ENCODE measurements at regions not wholly inside any gene's neighbourhood (a gene's known extent, or its start where the extent isn't known, plus 50 kb on each side); places are given as distances from the start of the nearest gene placed in this dataset.
"Not testable (repeated sequence)": the region's sequence is repeated elsewhere in the genome, so short reads cannot be mapped to it uniquely, and the experiment has no call there.

DNA sequence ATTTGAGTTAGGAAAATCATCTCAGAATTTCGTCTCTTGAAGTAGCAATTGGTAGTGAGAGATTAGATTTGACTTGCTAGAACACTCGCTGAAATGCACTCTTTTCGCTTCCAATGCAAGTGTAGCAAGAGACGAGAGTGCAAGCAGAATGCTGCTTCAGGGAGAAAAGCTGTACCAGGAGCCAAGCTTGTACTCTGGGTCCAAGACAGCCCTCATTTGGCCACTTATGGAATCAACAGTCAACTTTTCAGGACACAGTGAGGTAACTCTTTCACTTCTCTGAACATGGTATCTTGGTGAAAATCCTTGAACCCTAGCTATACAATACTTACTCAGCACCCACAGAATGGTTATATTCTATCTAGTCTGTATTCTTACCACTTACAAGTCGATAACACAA lies 107.6 kb upstream of the TERB2 start:
- TF ChIP-seq, protein P1, sequence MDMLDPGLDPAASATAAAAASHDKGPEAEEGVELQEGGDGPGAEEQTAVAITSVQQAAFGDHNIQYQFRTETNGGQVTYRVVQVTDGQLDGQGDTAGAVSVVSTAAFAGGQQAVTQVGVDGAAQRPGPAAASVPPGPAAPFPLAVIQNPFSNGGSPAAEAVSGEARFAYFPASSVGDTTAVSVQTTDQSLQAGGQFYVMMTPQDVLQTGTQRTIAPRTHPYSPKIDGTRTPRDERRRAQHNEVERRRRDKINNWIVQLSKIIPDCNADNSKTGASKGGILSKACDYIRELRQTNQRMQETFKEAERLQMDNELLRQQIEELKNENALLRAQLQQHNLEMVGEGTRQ (IDR thresholded peaks at IDR 0.05; ENCODE audit: low read depth, low read length) = not testable (repeated sequence)
- TF ChIP-seq, protein P2, sequence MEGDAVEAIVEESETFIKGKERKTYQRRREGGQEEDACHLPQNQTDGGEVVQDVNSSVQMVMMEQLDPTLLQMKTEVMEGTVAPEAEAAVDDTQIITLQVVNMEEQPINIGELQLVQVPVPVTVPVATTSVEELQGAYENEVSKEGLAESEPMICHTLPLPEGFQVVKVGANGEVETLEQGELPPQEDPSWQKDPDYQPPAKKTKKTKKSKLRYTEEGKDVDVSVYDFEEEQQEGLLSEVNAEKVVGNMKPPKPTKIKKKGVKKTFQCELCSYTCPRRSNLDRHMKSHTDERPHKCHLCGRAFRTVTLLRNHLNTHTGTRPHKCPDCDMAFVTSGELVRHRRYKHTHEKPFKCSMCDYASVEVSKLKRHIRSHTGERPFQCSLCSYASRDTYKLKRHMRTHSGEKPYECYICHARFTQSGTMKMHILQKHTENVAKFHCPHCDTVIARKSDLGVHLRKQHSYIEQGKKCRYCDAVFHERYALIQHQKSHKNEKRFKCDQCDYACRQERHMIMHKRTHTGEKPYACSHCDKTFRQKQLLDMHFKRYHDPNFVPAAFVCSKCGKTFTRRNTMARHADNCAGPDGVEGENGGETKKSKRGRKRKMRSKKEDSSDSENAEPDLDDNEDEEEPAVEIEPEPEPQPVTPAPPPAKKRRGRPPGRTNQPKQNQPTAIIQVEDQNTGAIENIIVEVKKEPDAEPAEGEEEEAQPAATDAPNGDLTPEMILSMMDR (conservative IDR thresholded peaks at IDR 0.05; ENCODE audit: low read depth, low read length) = not testable (repeated sequence)
- TF ChIP-seq SMC3, MAFK, POLR2A, BHLHE40 (IDR thresholded peaks at IDR 0.05; ENCODE audit: low read depth, low read length): not testable (repeated sequence)
